ENCODE measurements at regions not wholly inside any gene's neighbourhood (a gene's known extent, or its start where the extent isn't known, plus 50 kb on each side); places are given as distances from the start of the nearest gene placed in this dataset.

DNA sequence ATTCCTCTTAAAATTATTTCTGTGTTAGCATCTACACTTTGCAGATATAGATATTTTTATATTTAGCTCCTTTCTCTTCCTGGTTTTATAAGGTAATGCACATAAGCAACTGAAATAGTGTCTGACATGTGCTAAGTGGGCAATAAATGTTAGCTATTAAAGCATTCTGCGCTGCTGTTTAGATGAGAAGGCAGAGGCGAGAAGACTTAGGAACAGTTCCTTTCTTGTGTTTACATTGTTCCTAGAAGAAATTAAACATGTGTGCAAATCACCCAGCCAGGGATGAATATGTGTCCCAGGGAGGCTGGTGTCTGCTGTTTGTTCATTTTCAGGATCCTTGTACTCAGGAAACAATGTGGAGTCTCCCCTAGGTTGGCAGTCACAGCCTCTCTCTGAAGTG is 292.3 kb downstream of the PMP22 start:
- Histone ChIP-seq H3K9ac (ENCODE audit: low read depth in 1 of 2, low read length in 2 of 2) (no peak overlapping the region), H3K36me3 (ENCODE audit: control insufficient read depth in 2 of 2, insufficient read depth in 2 of 2, low read length in 2 of 2) (no peaks in the 10 kb centered on the region), H3K27ac (ENCODE audit: low read depth in 2 of 2, low read length in 2 of 2) (no peak overlapping the region), H3K4me3 (ENCODE audit: low read length in 2 of 2) (no peak overlapping the region), H3K9me3 (ENCODE audit: control insufficient read depth in 2 of 2, low read length in 2 of 2) (peaks cover 0 to 3% of the 10 kb centered on the region in 2 donors), H3K4me1 (ENCODE audit: control insufficient read depth in 2 of 2, insufficient read depth in 2 of 2, low read length in 2 of 2) (no peaks in the 10 kb centered on the region), H3K27me3 (ENCODE audit: control insufficient read depth in 2 of 2, insufficient read depth in 2 of 2, low read length in 2 of 2) (no peaks in the 10 kb centered on the region)

DNA sequence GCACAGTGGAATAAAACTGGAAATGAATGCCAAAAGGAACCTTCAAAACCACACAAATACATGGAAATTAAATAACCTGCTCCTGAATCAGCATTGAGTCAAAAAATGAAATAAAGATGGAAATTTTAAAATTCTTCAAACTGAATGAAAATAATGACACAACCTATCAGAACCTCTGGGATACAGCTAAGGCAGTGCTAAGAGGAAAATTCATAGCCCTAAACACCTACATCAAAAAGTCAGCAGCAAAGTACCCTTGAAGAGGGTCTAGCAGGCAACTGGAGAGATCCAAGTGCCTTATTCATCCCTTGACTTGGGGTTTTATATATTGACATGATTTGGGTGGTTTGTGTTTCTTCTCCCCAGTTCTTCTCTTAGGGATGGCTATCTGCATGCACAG is 294.1 kb downstream of the PMP22 start:
- H3K9me3 ChIP-seq (ENCODE audit: control insufficient read depth in 2 of 2, low read length in 2 of 2) = peaks cover 0 to 3% of the 10 kb centered on the region in 2 donors

DNA sequence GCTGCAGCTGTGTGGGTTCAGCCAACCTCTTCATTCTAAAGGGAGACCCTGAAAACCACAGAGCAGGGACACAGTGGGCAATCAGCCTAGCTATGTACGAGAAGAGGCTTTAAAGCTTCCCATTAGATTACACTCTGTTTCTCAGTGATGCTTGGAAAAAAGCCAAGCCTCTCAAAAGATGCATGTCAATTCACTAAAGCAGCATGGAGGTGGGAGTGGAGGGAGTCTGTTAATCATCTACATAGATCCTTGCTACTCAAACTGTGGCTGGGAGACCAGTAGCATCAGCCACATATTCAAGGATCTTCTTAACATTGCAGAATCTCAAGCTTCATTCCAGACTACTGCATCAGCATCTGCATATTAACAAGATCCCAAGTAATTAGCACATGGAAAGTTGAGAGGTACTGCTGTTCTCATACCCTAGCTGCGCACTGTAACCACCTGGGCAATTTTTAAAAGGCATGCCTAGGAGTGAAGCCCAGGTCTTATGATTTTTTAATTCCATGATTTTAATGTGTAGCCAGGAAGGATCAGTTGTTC is 305.9 kb downstream of the PMP22 start:
- peaks cover 0 to 3% of the 10 kb centered on the region in 2 donors for H3K9me3 ChIP-seq (ENCODE audit: control insufficient read depth in 2 of 2, low read length in 2 of 2)
- H3K4me3 ChIP-seq (ENCODE audit: low read length in 2 of 2) = no peak overlapping the region
- H3K36me3 ChIP-seq (ENCODE audit: control insufficient read depth in 2 of 2, insufficient read depth in 2 of 2, low read length in 2 of 2) = no peaks in the 10 kb centered on the region
- no peaks in the 10 kb centered on the region for H3K4me1 ChIP-seq (ENCODE audit: control insufficient read depth in 2 of 2, insufficient read depth in 2 of 2, low read length in 2 of 2)
- H3K27me3 ChIP-seq (ENCODE audit: control insufficient read depth in 2 of 2, insufficient read depth in 2 of 2, low read length in 2 of 2) = no peaks in the 10 kb centered on the region
- H3K27ac ChIP-seq (ENCODE audit: low read depth in 2 of 2, low read length in 2 of 2) = no peak overlapping the region
- H3K9ac ChIP-seq (ENCODE audit: low read depth in 1 of 2, low read length in 2 of 2) = no peak overlapping the region

More for the DNA sequence above, 294.1 kb downstream of the PMP22 start:
- H3K4me3 ChIP-seq (ENCODE audit: low read length in 2 of 2) = no peak overlapping the region
- no peak overlapping the region for H3K27ac ChIP-seq (ENCODE audit: low read depth in 2 of 2, low read length in 2 of 2)
- no peaks in the 10 kb centered on the region for H3K36me3 ChIP-seq (ENCODE audit: control insufficient read depth in 2 of 2, insufficient read depth in 2 of 2, low read length in 2 of 2)
- H3K4me1 ChIP-seq (ENCODE audit: control insufficient read depth in 2 of 2, insufficient read depth in 2 of 2, low read length in 2 of 2) = no peaks in the 10 kb centered on the region
- no peak overlapping the region for H3K9ac ChIP-seq (ENCODE audit: low read depth in 1 of 2, low read length in 2 of 2)
- H3K27me3 ChIP-seq (ENCODE audit: control insufficient read depth in 2 of 2, insufficient read depth in 2 of 2, low read length in 2 of 2) = no peaks in the 10 kb centered on the region

DNA sequence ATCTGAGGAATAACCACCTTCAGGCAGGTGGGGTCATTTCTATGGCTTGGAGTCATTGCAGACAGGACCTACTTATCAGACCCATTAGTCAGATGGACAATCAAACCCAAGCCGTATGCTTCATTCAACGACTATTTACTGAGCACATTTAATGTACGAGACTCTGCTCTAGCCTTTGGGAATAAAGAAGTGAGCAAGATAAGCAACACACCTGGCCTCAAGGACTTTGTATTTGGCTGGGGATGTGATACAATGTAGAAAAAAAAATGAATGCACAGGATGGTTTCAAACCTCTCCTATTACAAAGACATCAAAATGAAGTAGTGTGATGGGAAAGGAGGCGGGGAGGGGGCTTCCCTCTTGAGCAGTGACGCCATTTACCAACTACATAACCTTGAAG is 311.7 kb downstream of the PMP22 start:
- H3K27me3 ChIP-seq (ENCODE audit: control insufficient read depth in 2 of 2, insufficient read depth in 2 of 2, low read length in 2 of 2) = no peaks in the 10 kb centered on the region
- no peak overlapping the region for H3K9ac ChIP-seq (ENCODE audit: low read depth in 1 of 2, low read length in 2 of 2)
- H3K27ac ChIP-seq (ENCODE audit: low read depth in 2 of 2, low read length in 2 of 2) = no peak overlapping the region

DNA sequence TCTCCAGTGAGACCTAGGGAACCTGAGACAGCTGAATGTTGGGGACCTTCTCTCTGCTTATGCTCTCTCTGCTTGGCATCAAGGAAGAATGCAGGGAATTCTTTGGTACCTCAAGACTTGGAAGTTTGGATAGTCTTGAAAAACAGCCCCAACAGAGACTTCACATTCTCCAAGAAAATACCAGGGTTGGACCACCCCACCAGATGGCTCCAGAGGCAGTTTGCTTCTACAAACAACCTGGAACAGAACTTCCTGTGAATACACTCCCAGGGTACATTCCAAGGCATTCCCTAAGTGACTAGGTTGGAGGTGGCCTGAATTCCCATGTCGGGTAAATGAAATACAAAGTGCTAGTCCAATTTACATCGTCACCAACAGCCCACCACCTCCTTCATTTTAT is 314.4 kb downstream of the PMP22 start:
- no peak overlapping the region for H3K27ac ChIP-seq (ENCODE audit: low read depth in 2 of 2, low read length in 2 of 2)
- H3K27me3 ChIP-seq (ENCODE audit: control insufficient read depth in 2 of 2, insufficient read depth in 2 of 2, low read length in 2 of 2) = no peaks in the 10 kb centered on the region
- H3K9ac ChIP-seq (ENCODE audit: low read depth in 1 of 2, low read length in 2 of 2) = no peak overlapping the region
- H3K9me3 ChIP-seq (ENCODE audit: control insufficient read depth in 2 of 2, low read length in 2 of 2) = no peaks in the 10 kb centered on the region
- no peak overlapping the region for H3K4me3 ChIP-seq (ENCODE audit: low read length in 2 of 2)
- no peaks in the 10 kb centered on the region for H3K4me1 ChIP-seq (ENCODE audit: control insufficient read depth in 2 of 2, insufficient read depth in 2 of 2, low read length in 2 of 2)
- no peaks in the 10 kb centered on the region for H3K36me3 ChIP-seq (ENCODE audit: control insufficient read depth in 2 of 2, insufficient read depth in 2 of 2, low read length in 2 of 2)

More for the DNA sequence above, 311.7 kb downstream of the PMP22 start:
- no peaks in the 10 kb centered on the region for H3K4me1 ChIP-seq (ENCODE audit: control insufficient read depth in 2 of 2, insufficient read depth in 2 of 2, low read length in 2 of 2)
- no peaks in the 10 kb centered on the region for H3K9me3 ChIP-seq (ENCODE audit: control insufficient read depth in 2 of 2, low read length in 2 of 2)
- no peaks in the 10 kb centered on the region for H3K36me3 ChIP-seq (ENCODE audit: control insufficient read depth in 2 of 2, insufficient read depth in 2 of 2, low read length in 2 of 2)
- no peak overlapping the region for H3K4me3 ChIP-seq (ENCODE audit: low read length in 2 of 2)

DNA sequence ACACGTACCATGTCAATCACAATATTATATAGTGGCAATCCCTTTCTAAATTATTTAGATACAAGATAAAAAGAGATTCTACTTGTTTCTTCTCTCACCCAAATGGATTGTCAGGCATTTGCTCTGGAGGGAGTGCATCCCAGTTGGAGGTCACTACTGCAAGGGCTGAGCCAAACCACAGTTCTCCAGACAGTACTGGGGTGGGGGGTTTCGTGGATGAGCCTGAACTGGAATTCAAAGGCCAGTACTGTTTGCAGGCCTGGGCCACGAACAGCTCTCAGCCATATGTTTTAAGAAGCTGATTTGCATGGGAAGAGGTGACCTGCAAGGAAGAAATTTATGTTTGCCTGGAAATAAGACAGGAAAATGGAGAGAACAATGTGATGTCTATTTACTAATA is 314.9 kb downstream of the PMP22 start:
- Histone ChIP-seq H3K36me3 (ENCODE audit: control insufficient read depth in 2 of 2, insufficient read depth in 2 of 2, low read length in 2 of 2) (no peaks in the 10 kb centered on the region), H3K4me3 (ENCODE audit: low read length in 2 of 2) (no peak overlapping the region), H3K27me3 (ENCODE audit: control insufficient read depth in 2 of 2, insufficient read depth in 2 of 2, low read length in 2 of 2) (no peaks in the 10 kb centered on the region), H3K9ac (ENCODE audit: low read depth in 1 of 2, low read length in 2 of 2) (no peak overlapping the region), H3K4me1 (ENCODE audit: control insufficient read depth in 2 of 2, insufficient read depth in 2 of 2, low read length in 2 of 2) (no peaks in the 10 kb centered on the region), H3K27ac (ENCODE audit: low read depth in 2 of 2, low read length in 2 of 2) (no peak overlapping the region), H3K9me3 (ENCODE audit: control insufficient read depth in 2 of 2, low read length in 2 of 2) (no peaks in the 10 kb centered on the region)

DNA sequence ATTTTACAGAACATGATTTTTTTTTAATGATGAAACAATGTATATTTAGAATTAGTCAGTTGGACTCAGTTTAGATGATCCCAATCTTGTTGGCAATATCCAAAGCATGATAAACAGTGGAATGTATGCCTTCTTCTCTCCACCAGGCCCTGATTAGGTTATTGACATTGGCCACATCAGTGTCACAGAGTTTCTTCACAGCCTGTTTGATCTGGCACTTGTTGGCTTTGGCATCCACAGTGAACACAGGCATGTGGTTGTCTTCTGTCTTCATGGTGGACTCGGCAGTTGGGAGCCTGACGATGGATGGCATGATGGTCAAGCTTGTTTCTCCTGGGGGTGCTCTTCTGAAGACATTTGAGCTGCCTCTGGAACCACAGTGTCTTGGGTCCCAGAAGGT is 317.5 kb downstream of the PMP22 start:
- Histone ChIP-seq H3K36me3 (ENCODE audit: control insufficient read depth in 2 of 2, insufficient read depth in 2 of 2, low read length in 2 of 2) (no peaks in the 10 kb centered on the region), H3K27ac (ENCODE audit: low read depth in 2 of 2, low read length in 2 of 2) (no peak overlapping the region), H3K4me3 (ENCODE audit: low read length in 2 of 2) (no peak overlapping the region)

DNA sequence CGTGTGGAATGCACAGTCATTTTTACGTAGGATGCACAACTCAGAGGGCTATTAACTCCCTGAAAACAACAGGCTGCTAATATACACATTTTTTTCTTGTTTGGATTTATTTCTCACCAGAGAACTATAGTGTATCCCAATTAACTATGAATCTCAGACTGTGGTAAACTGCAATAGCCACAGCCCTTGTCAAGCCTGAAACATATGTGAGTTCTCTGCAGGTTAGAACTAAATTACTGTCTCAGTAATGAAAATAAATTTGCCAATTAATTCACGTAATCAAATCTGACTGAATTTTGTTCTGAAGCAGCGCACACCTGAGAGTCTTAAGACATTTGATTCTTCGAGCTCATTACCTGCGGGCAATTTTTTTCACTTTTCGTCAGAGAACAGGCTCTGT is 318.6 kb downstream of the PMP22 start:
- no peaks in the 10 kb centered on the region for H3K9me3 ChIP-seq (ENCODE audit: control insufficient read depth in 2 of 2, low read length in 2 of 2)
- H3K4me1 ChIP-seq (ENCODE audit: control insufficient read depth in 2 of 2, insufficient read depth in 2 of 2, low read length in 2 of 2) = no peaks in the 10 kb centered on the region
- H3K9ac ChIP-seq (ENCODE audit: low read depth in 1 of 2, low read length in 2 of 2) = no peak overlapping the region
- H3K36me3 ChIP-seq (ENCODE audit: control insufficient read depth in 2 of 2, insufficient read depth in 2 of 2, low read length in 2 of 2) = no peaks in the 10 kb centered on the region
- H3K4me3 ChIP-seq (ENCODE audit: low read length in 2 of 2) = no peak overlapping the region
- H3K27ac ChIP-seq (ENCODE audit: low read depth in 2 of 2, low read length in 2 of 2) = no peak overlapping the region
- H3K27me3 ChIP-seq (ENCODE audit: control insufficient read depth in 2 of 2, insufficient read depth in 2 of 2, low read length in 2 of 2) = no peaks in the 10 kb centered on the region

More for the DNA sequence above, 317.5 kb downstream of the PMP22 start:
- Histone ChIP-seq H3K4me1 (ENCODE audit: control insufficient read depth in 2 of 2, insufficient read depth in 2 of 2, low read length in 2 of 2) (no peaks in the 10 kb centered on the region), H3K9ac (ENCODE audit: low read depth in 1 of 2, low read length in 2 of 2) (no peak overlapping the region), H3K27me3 (ENCODE audit: control insufficient read depth in 2 of 2, insufficient read depth in 2 of 2, low read length in 2 of 2) (no peaks in the 10 kb centered on the region), H3K9me3 (ENCODE audit: control insufficient read depth in 2 of 2, low read length in 2 of 2) (no peaks in the 10 kb centered on the region)

DNA sequence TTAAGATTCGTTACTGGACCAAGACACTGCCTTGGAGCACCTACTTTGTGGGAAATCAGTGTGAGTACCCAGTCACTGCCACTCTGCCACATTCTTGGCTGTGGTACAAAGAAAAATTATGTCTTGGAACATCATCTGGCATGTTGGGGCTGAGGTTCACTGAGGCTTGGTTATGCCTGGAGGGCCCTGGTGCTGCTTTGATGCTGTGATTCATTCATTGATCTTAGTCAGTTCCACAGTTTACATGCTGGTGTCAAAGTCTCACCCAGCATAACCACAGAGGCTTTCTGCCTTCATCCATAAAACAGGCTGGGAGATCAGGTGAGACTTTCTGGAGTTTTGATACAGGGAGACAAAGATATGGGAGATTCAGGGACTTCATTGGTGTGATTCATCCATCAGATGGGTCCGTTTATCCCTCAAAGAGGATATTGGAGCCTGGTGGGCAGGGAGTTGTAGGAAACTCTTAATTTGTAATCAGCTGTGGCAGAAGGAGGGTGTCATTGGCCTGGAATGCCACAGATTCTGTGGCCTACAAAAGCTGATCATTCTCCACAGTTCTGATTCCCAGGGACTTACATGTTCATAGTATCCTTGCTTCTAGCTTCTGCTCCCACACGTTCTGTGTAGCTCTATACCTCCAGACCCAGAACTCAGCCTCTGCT is 322.5 kb downstream of the PMP22 start:
- Histone ChIP-seq H3K4me3 (ENCODE audit: low read length in 2 of 2) (no peak overlapping the region), H3K9me3 (ENCODE audit: control insufficient read depth in 2 of 2, low read length in 2 of 2) (no peaks in the 10 kb centered on the region), H3K36me3 (ENCODE audit: control insufficient read depth in 2 of 2, insufficient read depth in 2 of 2, low read length in 2 of 2) (no peaks in the 10 kb centered on the region), H3K27ac (ENCODE audit: low read depth in 2 of 2, low read length in 2 of 2) (no peak overlapping the region), H3K9ac (ENCODE audit: low read depth in 1 of 2, low read length in 2 of 2) (no peak overlapping the region), H3K4me1 (ENCODE audit: control insufficient read depth in 2 of 2, insufficient read depth in 2 of 2, low read length in 2 of 2) (no peaks in the 10 kb centered on the region), H3K27me3 (ENCODE audit: control insufficient read depth in 2 of 2, insufficient read depth in 2 of 2, low read length in 2 of 2) (no peaks in the 10 kb centered on the region)

DNA sequence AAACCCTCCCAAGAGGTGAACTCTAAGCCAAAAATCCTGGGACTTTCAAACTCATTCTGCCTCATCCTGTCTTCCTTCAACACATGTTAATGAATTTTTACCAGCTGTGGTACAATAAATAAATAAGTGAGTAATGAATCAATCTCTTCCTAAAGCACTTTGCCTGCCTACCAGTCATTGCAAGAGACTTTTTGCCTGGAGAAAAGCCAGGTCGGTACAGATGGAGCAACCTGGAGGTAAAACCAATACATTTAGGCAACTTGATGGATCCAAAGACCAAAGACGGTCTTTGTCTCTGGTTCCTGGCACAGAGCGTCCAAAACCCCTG is 324.2 kb downstream of the PMP22 start:
- Histone ChIP-seq H3K9me3 (ENCODE audit: control insufficient read depth in 2 of 2, low read length in 2 of 2) (no peaks in the 10 kb centered on the region), H3K4me1 (ENCODE audit: control insufficient read depth in 2 of 2, insufficient read depth in 2 of 2, low read length in 2 of 2) (no peaks in the 10 kb centered on the region), H3K9ac (ENCODE audit: low read depth in 1 of 2, low read length in 2 of 2) (no peak overlapping the region), H3K27ac (ENCODE audit: low read depth in 2 of 2, low read length in 2 of 2) (no peak overlapping the region), H3K4me3 (ENCODE audit: low read length in 2 of 2) (no peak overlapping the region), H3K27me3 (ENCODE audit: control insufficient read depth in 2 of 2, insufficient read depth in 2 of 2, low read length in 2 of 2) (no peaks in the 10 kb centered on the region), H3K36me3 (ENCODE audit: control insufficient read depth in 2 of 2, insufficient read depth in 2 of 2, low read length in 2 of 2) (no peaks in the 10 kb centered on the region)
